Neural progenitor cell (in vitro differentiated cells): ENCODE measurements at regions not wholly inside any gene's neighbourhood (a gene's known extent, or its start where the extent isn't known, plus 50 kb on each side); places are given as distances from the start of the nearest gene placed in this dataset.
A peak's percentile ranks its signal among the peaks of the same experiment; 100 is the strongest.

ENCODE experiments used
- DNase-seq: peaks from one replicate; pipeline ENCODE4 v3.0.0-alpha.2; 2016; ENCODE audit warnings: low spot score
- H2AFZ ChIP-seq: fragments of 200-600 bp; sonication (generic); replicated peaks from 2 replicates; pipeline ENCODE4 v1.6.1; 2016; ENCODE audit warnings: antibody characterized with exemption
- H3F3A ChIP-seq: fragments of 200-600 bp; sonication (generic); 2 replicates; pipeline ENCODE4 v1.6.1; 2016; ENCODE audit warnings: antibody characterized with exemption, low read depth
- H3K27ac ChIP-seq: fragments of 200-600 bp; sonication (generic); 2 replicates; pipeline ENCODE4 v1.5.1; 2016; ENCODE audit warnings: mild to moderate bottlenecking
- H3K27me3 ChIP-seq: fragments of 200-600 bp; sonication (generic); 2 replicates; pipeline ENCODE4 v1.6.1; 2016; ENCODE audit warnings: mild to moderate bottlenecking, moderate library complexity
- H3K36me3 ChIP-seq: fragments of 200-600 bp; sonication (generic); 2 replicates; pipeline ENCODE4 v1.5.1; 2016
- H3K4me1 ChIP-seq: fragments of 200-600 bp; sonication (generic); 2 replicates; pipeline ENCODE4 v1.6.1; 2016; ENCODE audit warnings: mixed run types
- H3K4me2 ChIP-seq: fragments of 200-600 bp; sonication (generic); 2 replicates; pipeline ENCODE4 v1.6.1; 2016
- H3K4me3 ChIP-seq: fragments of 200-600 bp; sonication (generic); 2 replicates; pipeline ENCODE4 v1.5.1; 2016
- H3K79me2 ChIP-seq: fragments of 200-600 bp; sonication (generic); 2 replicates; pipeline ENCODE4 v1.6.1; 2016; ENCODE audit warnings: low read depth
- H3K9ac ChIP-seq: fragments of 200-600 bp; sonication (generic); 2 replicates; pipeline ENCODE4 v1.6.1; 2016
- H3K9me3 ChIP-seq: fragments of 200-600 bp; sonication (generic); 2 replicates; pipeline ENCODE4 v1.5.1; 2016; ENCODE audit warnings: low read depth
- H4K20me1 ChIP-seq: fragments of 200-600 bp; sonication (generic); 2 replicates; pipeline ENCODE4 v1.6.1; 2016; ENCODE audit warnings: low read depth
- H3K27ac Mint-ChIP-seq: 3 replicates; pipeline ENCODE4 v1.8.0; 2021; ENCODE audit warnings: mixed read lengths
- H3K27me3 Mint-ChIP-seq: 2 replicates; pipeline ENCODE4 v1.8.0; 2022; ENCODE audit warnings: low read depth, mild to moderate bottlenecking, inconsistent platforms, moderate library complexity, mixed read lengths; ENCODE audit not compliant: insufficient read depth
- H3K36me3 Mint-ChIP-seq: 3 replicates; pipeline ENCODE4 v1.8.0; 2021; ENCODE audit warnings: mixed read lengths
- H3K4me1 Mint-ChIP-seq: 3 replicates; pipeline ENCODE4 v1.8.0; 2021; ENCODE audit warnings: mixed read lengths
- H3K4me3 Mint-ChIP-seq: 3 replicates; pipeline ENCODE4 v1.8.0; 2021; ENCODE audit warnings: mild to moderate bottlenecking, moderate library complexity, mixed read lengths
- H3K9me3 Mint-ChIP-seq: 3 replicates; pipeline ENCODE4 v1.8.0; 2020; ENCODE audit warnings: mixed read lengths
- EZH2 ChIP-seq: fragments of 200-600 bp; sonication (generic); IDR thresholded peaks from 2 replicates; pipeline ENCODE4 v1.6.1; 2017; ENCODE audit warnings: antibody characterized with exemption, mild to moderate bottlenecking, moderate library complexity
- EZH2phosphoT487 ChIP-seq: fragments of 200-600 bp; sonication (generic); IDR thresholded peaks from 2 replicates; pipeline ENCODE4 v1.6.1; 2017; ENCODE audit warnings: antibody characterized with exemption
- TF ChIP-seq, protein P1 (sequence below): fragments of 200-600 bp; sonication (generic); IDR thresholded peaks from 2 replicates; pipeline ENCODE4 v1.5.1; 2017; ENCODE audit warnings: antibody characterized with exemption, mild to moderate bottlenecking

DNA sequence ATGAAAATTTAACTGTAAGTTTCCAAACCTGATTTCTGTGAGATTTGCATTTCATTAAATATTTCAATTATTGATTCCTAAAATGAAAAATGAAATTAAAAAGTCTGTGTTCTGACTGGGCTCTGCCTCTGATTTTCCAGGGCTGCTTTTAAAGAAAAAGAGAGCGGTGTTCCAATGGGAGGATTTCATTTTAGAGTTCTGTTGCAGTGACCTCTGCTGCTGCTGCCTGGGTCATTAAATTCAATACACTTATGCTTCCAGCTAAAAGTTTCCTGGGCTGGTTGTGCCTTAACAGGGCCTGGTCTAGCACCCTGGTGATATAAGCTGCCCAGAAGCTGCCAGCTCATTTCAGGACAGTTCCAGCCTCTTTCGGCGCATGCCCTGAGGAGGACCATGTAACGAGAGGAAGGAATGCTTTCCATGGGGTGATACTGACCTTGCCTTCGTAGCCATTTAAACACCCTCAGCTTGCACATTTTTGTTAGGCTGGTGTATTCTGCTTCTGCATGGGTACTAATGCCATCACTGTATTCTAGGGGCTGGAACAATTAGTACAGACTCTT is 93.3 kb downstream of the TMEM174 start:
- Mint-ChIP-seq H3K4me1 (peaks cover 19% of the 10 kb centered on the region), H3K9me3 (peaks cover 4% of the 10 kb centered on the region), H3K36me3 (no peaks in the 10 kb centered on the region), H3K27ac (no peak overlapping the region), H3K4me3 (no peak overlapping the region), H3K27me3 (no peaks in the 10 kb centered on the region)
- Histone ChIP-seq H3K4me2 (peak overlapping the region; percentile 67), H3K36me3 (no peaks in the 10 kb centered on the region), H3K9ac (no peak overlapping the region), H3K27ac (no peak overlapping the region), H4K20me1 (peaks cover 13% of the 10 kb centered on the region), H3K4me3 (no peak overlapping the region), H3K4me1 (peaks cover 26% of the 10 kb centered on the region), H3K79me2 (no peaks in the 10 kb centered on the region), H3K27me3 (peaks cover 10% of the 10 kb centered on the region), H3F3A (peaks cover 26% of the 10 kb centered on the region), H2AFZ (peak overlapping the region; percentile 51), H3K9me3 (no peaks in the 10 kb centered on the region)
- TF ChIP-seq, protein P1, sequence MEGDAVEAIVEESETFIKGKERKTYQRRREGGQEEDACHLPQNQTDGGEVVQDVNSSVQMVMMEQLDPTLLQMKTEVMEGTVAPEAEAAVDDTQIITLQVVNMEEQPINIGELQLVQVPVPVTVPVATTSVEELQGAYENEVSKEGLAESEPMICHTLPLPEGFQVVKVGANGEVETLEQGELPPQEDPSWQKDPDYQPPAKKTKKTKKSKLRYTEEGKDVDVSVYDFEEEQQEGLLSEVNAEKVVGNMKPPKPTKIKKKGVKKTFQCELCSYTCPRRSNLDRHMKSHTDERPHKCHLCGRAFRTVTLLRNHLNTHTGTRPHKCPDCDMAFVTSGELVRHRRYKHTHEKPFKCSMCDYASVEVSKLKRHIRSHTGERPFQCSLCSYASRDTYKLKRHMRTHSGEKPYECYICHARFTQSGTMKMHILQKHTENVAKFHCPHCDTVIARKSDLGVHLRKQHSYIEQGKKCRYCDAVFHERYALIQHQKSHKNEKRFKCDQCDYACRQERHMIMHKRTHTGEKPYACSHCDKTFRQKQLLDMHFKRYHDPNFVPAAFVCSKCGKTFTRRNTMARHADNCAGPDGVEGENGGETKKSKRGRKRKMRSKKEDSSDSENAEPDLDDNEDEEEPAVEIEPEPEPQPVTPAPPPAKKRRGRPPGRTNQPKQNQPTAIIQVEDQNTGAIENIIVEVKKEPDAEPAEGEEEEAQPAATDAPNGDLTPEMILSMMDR: no peak
- TF ChIP-seq EZH2phosphoT487: no peak
- DNase-seq: no peak

DNA sequence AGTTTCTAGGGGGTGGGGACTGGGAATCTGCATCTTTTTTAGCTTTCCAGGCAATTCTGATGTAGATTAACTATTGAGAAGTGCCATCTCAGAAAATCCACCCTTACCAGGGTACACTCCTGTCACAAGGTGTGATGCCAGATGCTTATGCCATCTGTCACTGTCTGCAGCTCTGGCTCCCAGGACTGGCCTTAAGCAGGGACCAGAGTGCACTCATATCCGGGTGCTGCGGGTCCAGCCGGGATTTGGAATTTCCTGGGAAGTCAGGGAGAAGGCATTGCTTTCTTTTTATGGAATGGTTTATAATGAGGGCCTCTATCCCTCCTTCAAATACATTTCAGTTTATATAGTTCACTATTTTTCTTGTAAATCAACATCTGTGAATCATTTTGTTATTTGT is 92.6 kb downstream of the TMEM174 start:
- Histone ChIP-seq H3K36me3 (no peaks in the 10 kb centered on the region), H3K27ac (no peak overlapping the region), H3K9ac (no peak overlapping the region), H3K4me2 (no peak overlapping the region), H3K27me3 (peaks cover 11% of the 10 kb centered on the region), H3K9me3 (no peaks in the 10 kb centered on the region), H3K4me1 (peaks cover 26% of the 10 kb centered on the region), H2AFZ (no peak overlapping the region), H3K79me2 (no peaks in the 10 kb centered on the region), H3F3A (peaks cover 26% of the 10 kb centered on the region), H4K20me1 (peaks cover 13% of the 10 kb centered on the region), H3K4me3 (no peak overlapping the region)
- Mint-ChIP-seq H3K9me3 (peaks cover 4% of the 10 kb centered on the region), H3K36me3 (no peaks in the 10 kb centered on the region), H3K4me3 (no peak overlapping the region), H3K27ac (no peak overlapping the region), H3K4me1 (peaks cover 19% of the 10 kb centered on the region), H3K27me3 (no peaks in the 10 kb centered on the region)
- TF ChIP-seq EZH2phosphoT487 (no peak), EZH2 (no peak)
- TF ChIP-seq, protein P1: no peak
- no peak for DNase-seq

DNA sequence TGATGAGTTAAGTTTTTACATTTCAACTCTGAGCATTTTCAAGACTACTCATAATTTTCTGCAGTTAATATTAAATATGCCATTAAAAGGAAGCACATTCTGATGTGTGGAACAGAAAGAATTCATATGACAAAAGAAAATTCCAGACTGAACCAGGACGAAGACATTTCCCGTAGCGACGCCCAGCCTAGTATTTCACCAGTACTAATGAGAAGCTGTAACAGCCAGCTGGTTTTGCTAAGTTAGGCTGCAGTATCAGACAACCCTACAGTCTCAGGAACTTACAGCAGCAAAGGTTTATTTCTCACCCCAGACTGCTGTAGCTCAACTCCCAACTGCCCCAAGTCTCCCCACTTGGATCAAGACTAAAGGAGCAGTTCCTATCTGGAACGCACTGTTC is 91.6 kb downstream of the TMEM174 start:
- Mint-ChIP-seq H3K4me3 (no peak overlapping the region), H3K27ac (no peak overlapping the region), H3K4me1 (peaks cover 19% of the 10 kb centered on the region), H3K36me3 (no peaks in the 10 kb centered on the region), H3K9me3 (no peaks in the 10 kb centered on the region), H3K27me3 (no peaks in the 10 kb centered on the region)
- peaks cover 26% of the 10 kb centered on the region for H3K4me1 ChIP-seq
- DNase-seq: no peak
- H3K79me2 ChIP-seq: no peaks in the 10 kb centered on the region
- peaks cover 13% of the 10 kb centered on the region for H4K20me1 ChIP-seq
- no peak for TF ChIP-seq EZH2
- peaks cover 26% of the 10 kb centered on the region for H3F3A ChIP-seq
- H3K9ac ChIP-seq: no peak overlapping the region
- no peaks in the 10 kb centered on the region for H3K9me3 ChIP-seq
- no peak overlapping the region for H3K4me2 ChIP-seq
- H3K4me3 ChIP-seq: no peak overlapping the region
- H3K27ac ChIP-seq: no peak overlapping the region
- H2AFZ ChIP-seq: no peak overlapping the region
- H3K27me3 ChIP-seq: peaks cover 7% of the 10 kb centered on the region
- no peaks in the 10 kb centered on the region for H3K36me3 ChIP-seq

DNA sequence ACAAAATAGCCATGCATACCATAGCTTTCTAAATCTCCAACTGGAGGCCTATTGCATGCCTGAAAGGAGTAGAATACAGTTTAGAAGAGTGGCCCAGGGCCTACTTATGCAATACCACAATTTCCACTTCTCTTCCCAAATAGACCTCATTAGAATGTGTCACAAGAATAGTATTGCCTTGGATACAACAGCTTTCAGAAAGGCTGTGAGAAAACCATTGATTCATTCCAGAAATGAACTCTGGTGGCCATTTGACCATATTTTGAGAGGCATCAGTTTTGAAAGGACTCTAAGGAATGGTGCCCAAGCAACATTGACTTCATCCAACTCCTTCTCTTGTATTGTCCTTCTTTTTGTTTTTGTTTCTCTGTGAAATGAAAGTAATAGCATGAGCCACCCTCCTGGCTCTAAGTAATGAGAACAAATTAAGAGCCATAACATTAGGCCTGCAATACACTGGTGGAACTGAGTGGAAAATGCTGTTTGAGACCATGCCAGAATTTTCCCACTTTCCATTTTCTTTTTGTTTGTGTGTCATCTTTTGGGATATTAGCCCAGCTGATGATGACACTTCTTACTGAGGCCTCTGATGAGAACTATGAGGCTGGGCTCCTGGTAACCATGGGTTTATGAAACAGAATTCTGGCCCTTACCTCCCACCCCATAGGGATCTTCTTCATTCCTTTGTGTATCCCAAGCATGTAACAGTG is 90.2 kb downstream of the TMEM174 start:
- Histone ChIP-seq H3K79me2 (no peaks in the 10 kb centered on the region), H3K4me3 (no peak overlapping the region), H3K4me1 (peaks cover 23% of the 10 kb centered on the region), H2AFZ (no peak overlapping the region), H3K27ac (no peak overlapping the region), H3K9me3 (no peaks in the 10 kb centered on the region), H3K36me3 (no peaks in the 10 kb centered on the region), H3K9ac (no peak overlapping the region), H3K27me3 (peaks cover 7% of the 10 kb centered on the region), H3F3A (peaks cover 22% of the 10 kb centered on the region), H3K4me2 (no peak overlapping the region), H4K20me1 (peaks cover 13% of the 10 kb centered on the region)
- DNase-seq: no peak
- Mint-ChIP-seq H3K36me3 (no peaks in the 10 kb centered on the region), H3K27me3 (peaks cover 2% of the 10 kb centered on the region), H3K27ac (no peak overlapping the region), H3K4me1 (peaks cover 17% of the 10 kb centered on the region), H3K9me3 (no peaks in the 10 kb centered on the region), H3K4me3 (no peak overlapping the region)
- TF ChIP-seq EZH2phosphoT487 (no peak), EZH2 (no peak)
- TF ChIP-seq, protein P1: no peak
